ENCODE measurements at regions not wholly inside any gene's neighbourhood (a gene's known extent, or its start where the extent isn't known, plus 50 kb on each side); places are given as distances from the start of the nearest gene placed in this dataset.
A peak's percentile ranks its signal among the peaks of the same experiment; 100 is the strongest.

DNA sequence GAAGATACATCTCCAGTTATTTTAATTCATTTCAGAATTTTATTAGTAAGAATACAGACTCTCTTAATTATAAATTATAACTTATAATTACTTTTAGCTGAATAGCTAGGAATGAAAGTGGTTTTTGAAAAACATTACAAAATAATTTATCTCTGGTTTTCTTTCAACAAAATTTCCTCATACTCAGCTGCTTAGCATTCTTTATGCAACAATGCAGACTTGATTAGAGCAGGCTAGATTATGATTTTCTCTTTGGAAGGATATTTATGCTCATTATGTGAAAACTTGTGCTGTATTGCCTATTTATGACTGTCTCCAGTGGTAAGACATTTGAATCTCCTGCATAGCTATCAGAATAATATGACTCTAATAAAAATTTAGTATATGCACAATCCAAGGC, 2023.7 kb downstream of the C4orf33 start:
- no peaks in the 10 kb centered on the region for H3K36me3 ChIP-seq (ENCODE audit: low read depth)
- no peak for TF ChIP-seq EZH2phosphoT487 (IDR thresholded peaks at IDR 0.05; ENCODE audit: insufficient read depth, low read depth)
- no peak for TF ChIP-seq EZH2 (IDR thresholded peaks at IDR 0.05; ENCODE audit: insufficient read depth, poor library complexity, severe bottlenecking)
- no peaks in the 10 kb centered on the region for H3K9me3 ChIP-seq (ENCODE audit: low read depth)
- H3K4me2 ChIP-seq (ENCODE audit: unreplicated experiment) = no peak overlapping the region
- H2AFZ ChIP-seq = no peak overlapping the region
- H3K4me1 ChIP-seq (ENCODE audit: insufficient read depth) = no peaks in the 10 kb centered on the region
- no peaks in the 10 kb centered on the region for H3F3A ChIP-seq (ENCODE audit: insufficient read depth)
- no peak overlapping the region for H3K9ac ChIP-seq
- in situ Hi-C loops (cut with MboI) = no loop called here
- no peaks in the 10 kb centered on the region for H4K20me1 ChIP-seq (ENCODE audit: insufficient read depth)
- H3K9me2 ChIP-seq (ENCODE audit: insufficient read depth) = no peaks in the 10 kb centered on the region
- H3K79me2 ChIP-seq (ENCODE audit: insufficient read depth) = no peaks in the 10 kb centered on the region
- DNase-seq = no peak
- no peak overlapping the region for H3K27ac ChIP-seq
- no peaks in the 10 kb centered on the region for H3K27me3 ChIP-seq (replicated peaks; ENCODE audit: insufficient read depth)
- H3K4me3 ChIP-seq = no peak overlapping the region

DNA sequence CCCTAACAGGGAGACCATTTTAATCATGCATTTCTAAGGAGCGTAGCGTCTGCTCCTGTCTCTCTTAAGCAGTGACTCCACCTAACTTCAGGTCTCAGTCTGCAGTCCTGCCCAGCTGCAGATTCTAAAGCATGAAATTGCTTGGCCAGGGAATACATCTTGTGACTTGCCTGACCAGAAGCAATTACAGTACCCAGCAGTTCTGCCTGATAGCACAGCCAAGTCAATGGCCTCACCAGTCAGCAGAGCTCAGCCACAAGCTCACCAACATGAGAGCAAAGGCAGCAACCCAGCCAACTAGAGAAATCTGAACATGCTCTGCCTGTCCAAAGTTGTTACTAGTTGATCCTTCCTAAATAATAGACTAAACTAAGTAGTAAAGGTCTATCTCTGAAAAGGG, 2011.9 kb upstream of the PCDH10 start:
- WGBS, 2 experiments (ENCODE audit: low coverage in 1 of 2, low lambda C conversion rate in 2 of 2, missing lambda C conversion rate in 2 of 2) = 37 to 45% methylated on average over 2 of the region's 2 CpGs
- no peaks in the 10 kb centered on the region for H3K9me3 ChIP-seq (ENCODE audit: low read depth)

DNA sequence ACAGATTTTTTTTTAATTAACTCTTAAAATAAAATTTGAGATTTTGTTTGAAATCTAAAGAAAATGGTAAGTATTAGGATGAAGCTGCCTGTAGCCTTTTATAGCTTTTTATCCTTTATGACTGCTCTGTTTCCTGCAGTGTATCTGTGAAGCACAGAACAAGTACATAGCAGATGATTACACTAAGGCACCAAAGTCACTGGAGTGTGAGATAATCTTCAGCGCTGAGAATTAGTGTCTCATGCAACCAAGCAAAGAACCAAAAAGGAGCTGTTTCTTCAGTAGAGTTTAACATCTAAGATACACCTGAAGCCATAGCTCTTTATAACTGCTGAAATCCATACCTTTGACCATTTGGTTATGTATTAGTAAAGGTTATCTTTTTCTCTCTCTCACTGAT, 1989.8 kb upstream of the PCDH10 start:
- H3K79me2 ChIP-seq (ENCODE audit: insufficient read depth) = no peaks in the 10 kb centered on the region
- no peaks in the 10 kb centered on the region for H3K36me3 ChIP-seq (ENCODE audit: low read depth)
- H2AFZ ChIP-seq = no peak overlapping the region

More for the DNA sequence above, 2011.9 kb upstream of the PCDH10 start:
- Histone ChIP-seq H4K20me1 (ENCODE audit: insufficient read depth) (no peaks in the 10 kb centered on the region), H3F3A (ENCODE audit: insufficient read depth) (no peaks in the 10 kb centered on the region), H3K9me2 (ENCODE audit: insufficient read depth) (no peaks in the 10 kb centered on the region), H3K4me2 (ENCODE audit: unreplicated experiment) (no peak overlapping the region), H3K36me3 (ENCODE audit: low read depth) (no peaks in the 10 kb centered on the region), H3K4me1 (ENCODE audit: insufficient read depth) (no peaks in the 10 kb centered on the region), H3K79me2 (ENCODE audit: insufficient read depth) (no peaks in the 10 kb centered on the region), H3K27me3 (replicated peaks; ENCODE audit: insufficient read depth) (no peaks in the 10 kb centered on the region), H3K9ac (no peak overlapping the region), H2AFZ (no peak overlapping the region), H3K27ac (no peak overlapping the region), H3K4me3 (no peak overlapping the region)
- TF ChIP-seq EZH2 (IDR thresholded peaks at IDR 0.05; ENCODE audit: insufficient read depth, poor library complexity, severe bottlenecking) = no peak
- no peak for TF ChIP-seq EZH2phosphoT487 (IDR thresholded peaks at IDR 0.05; ENCODE audit: insufficient read depth, low read depth)
- in situ Hi-C loops (cut with MboI) = no loop called here
- DNase-seq = no peak

DNA sequence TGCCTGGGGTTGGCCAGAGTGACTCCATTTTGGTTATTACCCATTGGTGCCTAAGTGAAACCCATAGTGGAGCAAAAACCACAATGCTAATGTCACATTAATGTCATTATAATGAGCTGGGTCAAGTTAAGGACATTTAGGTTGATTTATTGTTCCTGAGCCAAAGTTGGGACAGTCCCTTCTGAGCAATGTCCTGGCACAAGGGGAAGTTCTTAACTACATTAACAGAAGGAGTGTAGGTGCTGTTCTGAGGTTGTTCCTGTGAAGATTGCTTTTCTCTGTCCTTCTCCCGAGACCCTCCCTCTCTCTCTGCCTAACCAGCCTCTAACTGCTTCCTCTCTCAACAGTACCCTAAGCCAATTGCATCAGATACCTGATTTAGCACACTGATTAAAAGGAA, 1956.8 kb upstream of the PCDH10 start:
- Histone ChIP-seq H3K27ac (no peak overlapping the region), H3K9ac (no peak overlapping the region), H2AFZ (no peak overlapping the region), H3K4me1 (ENCODE audit: insufficient read depth) (no peaks in the 10 kb centered on the region), H3K4me2 (ENCODE audit: unreplicated experiment) (no peak overlapping the region), H3F3A (ENCODE audit: insufficient read depth) (no peaks in the 10 kb centered on the region), H3K79me2 (ENCODE audit: insufficient read depth) (no peaks in the 10 kb centered on the region), H3K4me3 (no peak overlapping the region), H3K9me3 (ENCODE audit: low read depth) (peaks cover 4% of the 10 kb centered on the region), H3K27me3 (replicated peaks; ENCODE audit: insufficient read depth) (no peaks in the 10 kb centered on the region), H3K36me3 (ENCODE audit: low read depth) (no peaks in the 10 kb centered on the region), H3K9me2 (ENCODE audit: insufficient read depth) (no peaks in the 10 kb centered on the region), H4K20me1 (ENCODE audit: insufficient read depth) (no peaks in the 10 kb centered on the region)
- 0 to 12% methylated on average over 1 of the region's 1 CpG for WGBS, 2 experiments (ENCODE audit: low coverage in 1 of 2, low lambda C conversion rate in 2 of 2, missing lambda C conversion rate in 2 of 2)
- TF ChIP-seq EZH2phosphoT487 (IDR thresholded peaks at IDR 0.05; ENCODE audit: insufficient read depth, low read depth) (no peak), EZH2 (IDR thresholded peaks at IDR 0.05; ENCODE audit: insufficient read depth, poor library complexity, severe bottlenecking) (no peak)
- in situ Hi-C loops (cut with MboI) = no loop called here
- no peak for DNase-seq

More for the DNA sequence above, 1989.8 kb upstream of the PCDH10 start:
- H3K9me3 ChIP-seq (ENCODE audit: low read depth) = no peaks in the 10 kb centered on the region
- no peaks in the 10 kb centered on the region for H4K20me1 ChIP-seq (ENCODE audit: insufficient read depth)
- no peaks in the 10 kb centered on the region for H3F3A ChIP-seq (ENCODE audit: insufficient read depth)
- H3K4me1 ChIP-seq (ENCODE audit: insufficient read depth) = no peaks in the 10 kb centered on the region
- H3K4me2 ChIP-seq (ENCODE audit: unreplicated experiment) = no peak overlapping the region
- H3K9me2 ChIP-seq (ENCODE audit: insufficient read depth) = no peaks in the 10 kb centered on the region
- no peak overlapping the region for H3K4me3 ChIP-seq
- no peak overlapping the region for H3K27ac ChIP-seq
- DNase-seq = no peak
- H3K9ac ChIP-seq = no peak overlapping the region
- 42 to 47% methylated on average over 1 of the region's 1 CpG for WGBS, 2 experiments (ENCODE audit: low coverage in 1 of 2, low lambda C conversion rate in 2 of 2, missing lambda C conversion rate in 2 of 2)
- TF ChIP-seq EZH2phosphoT487 (IDR thresholded peaks at IDR 0.05; ENCODE audit: insufficient read depth, low read depth) (no peak), EZH2 (IDR thresholded peaks at IDR 0.05; ENCODE audit: insufficient read depth, poor library complexity, severe bottlenecking) (no peak)
- no peaks in the 10 kb centered on the region for H3K27me3 ChIP-seq (replicated peaks; ENCODE audit: insufficient read depth)
- in situ Hi-C loops (cut with MboI) = no loop called here

DNA sequence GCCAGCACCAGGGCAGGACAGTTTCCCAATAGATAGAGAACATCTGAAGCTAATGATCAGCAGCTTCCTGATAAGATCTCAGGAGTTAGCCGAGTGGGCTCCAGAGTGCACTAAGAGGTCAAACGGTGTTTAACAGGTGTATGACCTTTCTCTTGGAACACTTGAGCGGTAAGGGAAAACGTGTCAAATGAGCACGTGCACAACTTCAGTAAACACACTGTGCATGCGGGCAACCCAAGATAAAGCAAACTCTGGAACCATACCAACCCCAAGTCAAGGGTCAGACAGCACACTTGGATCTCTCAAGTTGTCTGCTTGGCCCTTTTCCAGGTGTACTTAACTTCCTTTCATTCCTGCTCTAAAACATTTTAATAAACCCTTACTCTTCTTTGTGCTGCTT, 1941.5 kb upstream of the PCDH10 start:
- Histone ChIP-seq H3K9ac (no peak overlapping the region), H4K20me1 (ENCODE audit: insufficient read depth) (no peaks in the 10 kb centered on the region), H3F3A (ENCODE audit: insufficient read depth) (no peaks in the 10 kb centered on the region), H3K4me2 (ENCODE audit: unreplicated experiment) (no peak overlapping the region), H3K27me3 (replicated peaks; ENCODE audit: insufficient read depth) (no peaks in the 10 kb centered on the region), H3K27ac (no peak overlapping the region), H3K4me1 (ENCODE audit: insufficient read depth) (no peaks in the 10 kb centered on the region), H3K9me2 (ENCODE audit: insufficient read depth) (no peaks in the 10 kb centered on the region), H3K36me3 (ENCODE audit: low read depth) (no peaks in the 10 kb centered on the region), H3K9me3 (ENCODE audit: low read depth) (no peaks in the 10 kb centered on the region), H3K79me2 (ENCODE audit: insufficient read depth) (no peaks in the 10 kb centered on the region), H3K4me3 (no peak overlapping the region), H2AFZ (no peak overlapping the region)
- DNase-seq = peak; percentile 0
- in situ Hi-C loops (cut with MboI) = no loop called here
- TF ChIP-seq EZH2 (IDR thresholded peaks at IDR 0.05; ENCODE audit: insufficient read depth, poor library complexity, severe bottlenecking) (no peak), EZH2phosphoT487 (IDR thresholded peaks at IDR 0.05; ENCODE audit: insufficient read depth, low read depth) (no peak)
- WGBS, 2 experiments (ENCODE audit: low coverage in 1 of 2, low lambda C conversion rate in 2 of 2, missing lambda C conversion rate in 2 of 2) = 36 to 40% methylated on average over 6 of the region's 6 CpGs

All from GM23248 (cell line).